ENCODE measurements at regions not wholly inside any gene's neighbourhood (a gene's known extent, or its start where the extent isn't known, plus 50 kb on each side); places are given as distances from the start of the nearest gene placed in this dataset.

DNA sequence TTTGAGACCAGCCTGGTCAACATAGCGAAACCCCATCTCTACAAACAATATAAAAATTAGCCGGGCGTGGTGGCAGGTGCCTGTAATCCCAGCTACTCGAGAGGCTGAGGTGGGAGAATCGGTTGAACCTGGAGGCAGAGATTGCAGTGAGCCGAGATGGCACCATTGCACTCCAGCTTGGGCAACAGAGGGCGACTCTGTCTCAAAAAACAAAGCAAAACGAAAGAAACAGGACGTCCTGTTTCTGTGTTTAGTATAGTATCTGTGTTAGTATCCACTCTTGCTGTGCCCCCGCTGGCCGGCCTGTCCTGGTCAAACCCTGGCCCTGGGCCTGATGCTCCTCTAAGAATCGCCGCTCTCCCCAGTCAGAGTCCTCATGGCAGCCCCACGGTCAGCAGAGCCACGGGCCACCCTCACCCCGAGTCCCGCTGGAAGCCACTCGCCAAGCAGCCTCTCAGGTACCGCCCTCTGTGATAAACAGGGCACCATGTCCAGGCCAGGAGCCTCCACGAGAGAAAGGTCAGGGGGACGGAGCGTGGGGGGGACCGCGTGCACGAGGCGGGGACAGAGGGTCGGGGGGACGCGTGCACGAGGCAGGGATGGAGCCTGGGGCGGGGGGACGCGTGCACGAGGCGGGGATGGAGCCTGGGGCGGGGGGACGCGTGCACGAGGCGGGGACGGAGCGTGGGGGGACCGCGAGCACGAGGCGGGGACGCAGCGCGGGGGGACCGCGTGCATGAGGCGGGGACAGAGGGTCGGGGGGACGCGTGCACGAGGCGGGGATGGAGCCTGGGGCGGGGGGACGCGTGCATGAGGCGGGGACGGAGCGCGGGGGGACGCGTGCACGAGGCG lies 384.5 kb downstream of the SMOC2 start:
- TF ChIP-seq, protein P1, sequence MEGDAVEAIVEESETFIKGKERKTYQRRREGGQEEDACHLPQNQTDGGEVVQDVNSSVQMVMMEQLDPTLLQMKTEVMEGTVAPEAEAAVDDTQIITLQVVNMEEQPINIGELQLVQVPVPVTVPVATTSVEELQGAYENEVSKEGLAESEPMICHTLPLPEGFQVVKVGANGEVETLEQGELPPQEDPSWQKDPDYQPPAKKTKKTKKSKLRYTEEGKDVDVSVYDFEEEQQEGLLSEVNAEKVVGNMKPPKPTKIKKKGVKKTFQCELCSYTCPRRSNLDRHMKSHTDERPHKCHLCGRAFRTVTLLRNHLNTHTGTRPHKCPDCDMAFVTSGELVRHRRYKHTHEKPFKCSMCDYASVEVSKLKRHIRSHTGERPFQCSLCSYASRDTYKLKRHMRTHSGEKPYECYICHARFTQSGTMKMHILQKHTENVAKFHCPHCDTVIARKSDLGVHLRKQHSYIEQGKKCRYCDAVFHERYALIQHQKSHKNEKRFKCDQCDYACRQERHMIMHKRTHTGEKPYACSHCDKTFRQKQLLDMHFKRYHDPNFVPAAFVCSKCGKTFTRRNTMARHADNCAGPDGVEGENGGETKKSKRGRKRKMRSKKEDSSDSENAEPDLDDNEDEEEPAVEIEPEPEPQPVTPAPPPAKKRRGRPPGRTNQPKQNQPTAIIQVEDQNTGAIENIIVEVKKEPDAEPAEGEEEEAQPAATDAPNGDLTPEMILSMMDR (conservative IDR thresholded peaks at IDR 0.05 in 1 of 2, IDR thresholded peaks at IDR 0.05 in 1 of 2; ENCODE audit: extremely low read depth in 1 of 2, insufficient read depth in 1 of 2, low read depth in 1 of 2, low read length in 2 of 2): no peak
- no peak for TF ChIP-seq EZH2 (IDR thresholded peaks at IDR 0.05; ENCODE audit: borderline replicate concordance, low read length)

Data from mammary epithelial cell (primary cell).